GM10248 (cell line): ENCODE measurements at regions not wholly inside any gene's neighbourhood (a gene's known extent, or its start where the extent isn't known, plus 50 kb on each side); places are given as distances from the start of the nearest gene placed in this dataset.

Experiments
- CTCF ChIA-PET: fragments of 300-600 bp; sonication (Branson Sonifier 250); formaldehyde crosslinking; extraction: SDS; loops from one replicate; lab custom pipeline; 2021; ENCODE audit warnings: antibody characterized with exemption; lab: Yijun Ruan, JAX
- POLR2A ChIA-PET: fragments of 350-650 bp; sonication (Branson Sonifier 250); formaldehyde crosslinking; extraction: SDS; loops from one replicate; lab custom pipeline; 2020; ENCODE audit warnings: antibody characterized with exemption; lab: Yijun Ruan, JAX
- DNase-seq: peaks from one replicate; pipeline ENCODE4 v3.0.0; 2012; ENCODE audit errors: extremely low spot score
- CTCF ChIP-seq: IDR thresholded peaks from 2 replicates; pipeline ENCODE4 v1.5.1; 2012; ENCODE audit warnings: mild to moderate bottlenecking, low read depth; ENCODE audit errors: extremely low read depth, missing control alignments, control extremely low read depth

- POLR2A ChIA-PET = no interaction called here
- DNase-seq = no peak
- no peak for TF ChIP-seq CTCF
- CTCF ChIA-PET = no interaction called here
These were observed 113.8 kb upstream of the SIX2 start for GRCh38 chr2:45123065-45123464.

GRCh38 chr2:45121236-45121927 lies 112.1 kb upstream of the SIX2 start:
- no peak for DNase-seq
- no peak for TF ChIP-seq CTCF
- ChIA-PET CTCF (interaction anchor here (0.9 kb wide), 1 partner anchor 12 kb away, joined by 3 read pairs; no protein-coding TSS in a partner anchor), POLR2A (no interaction called here)

- CTCF ChIA-PET = no interaction called here
- TF ChIP-seq CTCF = no peak
- POLR2A ChIA-PET = no interaction called here
- DNase-seq = no peak
These were observed 111.3 kb upstream of the SIX2 start for GRCh38 chr2:45120546-45120945.

GRCh38 chr2:45119855-45120254 lies 110.6 kb upstream of the SIX2 start:
- TF ChIP-seq CTCF = no peak
- ChIA-PET CTCF (no interaction called here), POLR2A (no interaction called here)
- no peak for DNase-seq

GRCh38 chr2:45119038-45119437 lies 109.8 kb upstream of the SIX2 start:
- TF ChIP-seq CTCF = no peak
- ChIA-PET CTCF (no interaction called here), POLR2A (no interaction called here)
- DNase-seq = no peak

- ChIA-PET POLR2A (no interaction called here), CTCF (no interaction called here)
- DNase-seq = no peak
- no peak for TF ChIP-seq CTCF
These were observed 108.1 kb upstream of the SIX2 start for GRCh38 chr2:45117383-45117782.
